ENCODE measurements at regions not wholly inside any gene's neighbourhood (a gene's known extent, or its start where the extent isn't known, plus 50 kb on each side); places are given as distances from the start of the nearest gene placed in this dataset.

- Mint-ChIP-seq H3K4me1 (no peaks in the 10 kb centered on the region), H3K4me3 (no peak overlapping the region), H3K9me3 (peaks cover 0 to 4% (median 0%) of the 10 kb centered on the region in 7 donors), H3K27ac (no peak overlapping the region), H3K36me3 (no peaks in the 10 kb centered on the region), H3K27me3 (ENCODE audit: low read depth in 3 of 3) (peaks cover 0 to 1% (median 0%) of the 10 kb centered on the region in 3 donors)
- Histone ChIP-seq H3K9ac (ENCODE audit: insufficient read depth, low read length, poor library complexity, severe bottlenecking) (no peak overlapping the region), H4K20me1 (ENCODE audit: insufficient read depth, low read length) (no peaks in the 10 kb centered on the region), H3K4me2 (replicated peaks; ENCODE audit: extremely low read depth, low read length, poor library complexity, severe bottlenecking) (no peak overlapping the region), H3K9me3 (replicated peaks in 1 of 2; ENCODE audit: control insufficient read depth in 1 of 2, insufficient read depth in 1 of 2, low read length in 2 of 2) (no peaks in the 10 kb centered on the region), H3K27ac (ENCODE audit: low read depth in 1 of 2, low read length in 2 of 2) (no peak overlapping the region), H3K4me3 (replicated peaks in 1 of 3; ENCODE audit: low read depth in 2 of 3, low read length in 3 of 3) (no peak overlapping the region), H3K4me1 (ENCODE audit: control insufficient read depth in 1 of 2, insufficient read depth in 2 of 2, low read length in 2 of 2) (no peaks in the 10 kb centered on the region), H2AFZ (ENCODE audit: insufficient read depth, low read depth, low read length, poor library complexity, severe bottlenecking) (no peak overlapping the region), H3K79me2 (ENCODE audit: insufficient read depth, low read length) (no peaks in the 10 kb centered on the region), H3K27me3 (ENCODE audit: control insufficient read depth in 2 of 2, insufficient read depth in 2 of 2, low read length in 2 of 2) (no peaks in the 10 kb centered on the region), H3K36me3 (replicated peaks in 1 of 2; ENCODE audit: control insufficient read depth in 1 of 2, insufficient read depth in 2 of 2, low read length in 2 of 2) (no peaks in the 10 kb centered on the region)
- intact Hi-C loops (cut with micrococcal nuclease) = no loop called here
- no peak for TF ChIP-seq CTCF (IDR thresholded peaks at IDR 0.05)
- DNase-seq = no peak
- WGBS (ENCODE audit: insufficient coverage) = no CpG with 5 or more reads among the region's 1 CpG
These were observed 207.6 kb downstream of the SOX3 start for GRCh38 chrX:140297273-140297672.

GRCh38 chrX:140292961-140293360 is 211.9 kb downstream of the SOX3 start:
- H3K27ac ChIP-seq (ENCODE audit: low read depth in 1 of 2, low read length in 2 of 2) = no peak overlapping the region
- H3K4me3 ChIP-seq (replicated peaks in 1 of 3; ENCODE audit: low read depth in 2 of 3, low read length in 3 of 3) = no peak overlapping the region
- no peak overlapping the region for H3K27ac Mint-ChIP-seq
- H3K27me3 ChIP-seq (ENCODE audit: control insufficient read depth in 2 of 2, insufficient read depth in 2 of 2, low read length in 2 of 2) = no peaks in the 10 kb centered on the region
- no peak overlapping the region for H3K4me2 ChIP-seq (replicated peaks; ENCODE audit: extremely low read depth, low read length, poor library complexity, severe bottlenecking)
- H3K9me3 ChIP-seq (replicated peaks in 1 of 2; ENCODE audit: control insufficient read depth in 1 of 2, insufficient read depth in 1 of 2, low read length in 2 of 2) = no peaks in the 10 kb centered on the region
- DNase-seq = no peak
- H3K4me1 ChIP-seq (ENCODE audit: control insufficient read depth in 1 of 2, insufficient read depth in 2 of 2, low read length in 2 of 2) = no peaks in the 10 kb centered on the region
- no peaks in the 10 kb centered on the region for H3K36me3 ChIP-seq (replicated peaks in 1 of 2; ENCODE audit: control insufficient read depth in 1 of 2, insufficient read depth in 2 of 2, low read length in 2 of 2)
- H3K4me3 Mint-ChIP-seq = no peak overlapping the region
- peaks cover 0 to 4% (median 2%) of the 10 kb centered on the region in 7 donors for H3K9me3 Mint-ChIP-seq
- H3K36me3 Mint-ChIP-seq = no peaks in the 10 kb centered on the region
- H3K4me1 Mint-ChIP-seq = no peaks in the 10 kb centered on the region
- WGBS (ENCODE audit: insufficient coverage) = no CpG with 5 or more reads among the region's 1 CpG
- no peak overlapping the region for H3K9ac ChIP-seq (ENCODE audit: insufficient read depth, low read length, poor library complexity, severe bottlenecking)
- no peaks in the 10 kb centered on the region for H4K20me1 ChIP-seq (ENCODE audit: insufficient read depth, low read length)
- H2AFZ ChIP-seq (ENCODE audit: insufficient read depth, low read depth, low read length, poor library complexity, severe bottlenecking) = no peak overlapping the region
- no peaks in the 10 kb centered on the region for H3K79me2 ChIP-seq (ENCODE audit: insufficient read depth, low read length)
- intact Hi-C loops (cut with micrococcal nuclease) = no loop called here
- no peak for TF ChIP-seq CTCF (IDR thresholded peaks at IDR 0.05)
- peaks cover 0 to under 1% (median 0%) of the 10 kb centered on the region in 3 donors for H3K27me3 Mint-ChIP-seq (ENCODE audit: low read depth in 3 of 3)

Data from CD14-positive monocyte (primary cell).